ENCODE measurements at regions not wholly inside any gene's neighbourhood (a gene's known extent, or its start where the extent isn't known, plus 50 kb on each side); places are given as distances from the start of the nearest gene placed in this dataset.

DNA sequence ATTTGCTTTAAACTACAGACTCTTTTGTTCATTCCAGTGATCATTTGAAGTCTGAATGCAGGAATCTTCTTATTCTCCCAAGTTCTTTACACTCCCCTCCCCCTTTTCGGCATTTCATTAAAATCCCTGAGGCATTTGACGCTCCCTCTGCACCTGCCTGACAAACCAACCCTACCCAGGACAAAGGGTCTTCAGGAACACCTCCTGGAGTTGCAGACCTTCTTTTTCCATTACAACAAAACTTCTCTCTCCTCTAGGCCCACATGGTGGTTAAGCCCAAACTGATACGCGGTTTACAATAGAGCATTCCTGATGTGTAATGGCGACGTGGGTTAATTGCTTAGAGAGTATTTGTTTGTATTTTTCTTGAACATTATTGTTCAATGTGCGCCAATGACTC, 367.4 kb downstream of the FBXO15 start:
- no peak for DNase-seq

DNA sequence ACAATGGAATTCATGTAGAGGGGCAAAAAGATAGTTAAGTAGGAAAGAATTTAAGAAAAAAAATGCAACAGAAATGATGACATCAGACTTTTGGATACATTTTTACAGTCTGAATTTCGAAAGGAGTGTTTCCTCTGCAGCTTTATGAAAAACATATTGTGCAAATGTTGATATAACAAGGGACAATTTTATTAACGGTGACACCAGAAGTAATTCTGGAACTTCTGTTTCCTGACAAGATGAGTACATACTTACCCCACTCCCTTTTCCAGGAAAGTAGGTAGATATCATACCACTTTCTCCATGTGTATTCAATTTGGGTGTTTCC, 369.6 kb downstream of the FBXO15 start:
- DNase-seq, result no peak

DNA sequence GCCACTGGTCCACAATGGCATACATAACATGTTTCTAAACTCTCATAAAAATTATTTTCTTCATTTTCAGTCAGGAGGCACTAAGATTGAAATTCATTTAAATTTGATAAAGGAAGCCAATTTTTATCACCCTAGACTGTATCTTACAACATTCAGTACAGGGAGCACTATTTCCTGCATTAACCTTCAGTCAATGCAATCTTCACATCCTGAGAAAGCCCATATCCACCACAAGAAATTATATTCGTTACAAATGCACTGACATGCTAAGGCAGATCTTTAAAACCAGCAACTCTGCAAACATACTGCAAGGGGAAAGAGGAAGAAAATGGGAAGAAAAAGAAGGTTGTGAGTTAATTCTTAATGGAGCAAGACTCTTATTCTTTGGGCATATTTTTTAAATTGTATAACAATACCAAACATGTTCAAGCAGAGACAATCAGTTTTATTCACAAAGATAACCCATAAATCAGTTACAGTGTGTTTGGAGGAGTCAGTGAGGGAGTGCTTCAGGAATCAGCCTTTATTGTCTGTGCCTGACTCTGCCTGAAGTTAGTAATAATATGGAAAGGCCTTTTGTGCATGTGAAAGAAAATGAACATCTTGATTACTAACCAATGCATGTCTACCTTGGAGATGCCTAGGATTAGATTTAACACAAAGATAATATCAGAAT, 370.1 kb downstream of the FBXO15 start:
- no peak for DNase-seq

DNA sequence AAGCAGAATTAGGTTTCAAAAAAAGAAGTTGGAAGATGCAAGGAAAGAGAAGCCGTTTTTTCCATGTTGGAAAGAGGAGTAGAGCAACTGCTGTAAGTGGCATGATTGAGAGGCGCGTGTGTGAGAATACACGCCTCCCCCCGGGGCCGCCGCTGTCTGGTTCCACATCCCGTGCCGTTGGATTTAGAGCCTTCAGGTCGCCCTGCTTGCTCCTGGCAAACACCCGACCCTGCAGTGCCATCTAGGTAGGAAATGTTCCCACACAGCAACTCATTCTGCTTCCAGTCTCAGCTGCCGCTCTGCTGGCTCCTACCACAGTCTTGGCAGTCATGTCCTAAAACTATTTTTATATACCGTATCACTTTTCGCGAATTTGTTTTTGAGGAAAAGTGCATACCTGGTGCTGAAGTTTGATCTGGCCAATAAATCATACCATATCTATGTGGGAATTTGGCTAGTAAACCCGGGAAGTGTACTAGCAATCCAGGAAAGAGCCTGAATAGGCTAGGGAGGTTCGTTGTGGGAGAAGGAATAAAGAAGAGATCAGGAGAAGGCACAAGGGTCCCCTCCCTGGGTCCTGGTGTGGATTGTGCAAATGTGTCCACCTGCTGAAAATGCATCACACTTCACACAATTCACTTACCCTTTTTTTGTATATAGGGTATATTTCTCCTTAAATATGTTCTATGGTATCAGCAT, 372.7 kb downstream of the FBXO15 start:
- DNase-seq, result no peak

DNA sequence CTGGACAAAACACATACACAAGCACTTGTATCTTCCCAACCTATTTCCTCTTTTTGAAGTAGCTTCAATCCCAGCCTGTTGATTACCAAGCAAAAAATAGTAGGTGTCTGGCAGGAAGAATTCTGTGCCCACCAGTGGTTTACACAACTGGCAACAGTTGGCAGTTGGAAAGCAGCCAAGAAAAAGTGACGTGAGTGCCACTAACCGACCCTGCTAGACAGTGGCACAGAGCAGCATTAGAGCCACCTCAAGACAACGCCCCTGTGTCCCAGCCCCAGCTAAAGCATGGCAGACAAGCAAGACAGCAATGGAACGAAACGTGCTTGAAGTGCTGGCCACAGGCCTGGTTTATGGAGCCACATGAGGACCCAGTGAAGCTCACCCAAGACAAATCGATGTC, 379.6 kb downstream of the FBXO15 start:
- peak; percentile 68 for DNase-seq

DNA sequence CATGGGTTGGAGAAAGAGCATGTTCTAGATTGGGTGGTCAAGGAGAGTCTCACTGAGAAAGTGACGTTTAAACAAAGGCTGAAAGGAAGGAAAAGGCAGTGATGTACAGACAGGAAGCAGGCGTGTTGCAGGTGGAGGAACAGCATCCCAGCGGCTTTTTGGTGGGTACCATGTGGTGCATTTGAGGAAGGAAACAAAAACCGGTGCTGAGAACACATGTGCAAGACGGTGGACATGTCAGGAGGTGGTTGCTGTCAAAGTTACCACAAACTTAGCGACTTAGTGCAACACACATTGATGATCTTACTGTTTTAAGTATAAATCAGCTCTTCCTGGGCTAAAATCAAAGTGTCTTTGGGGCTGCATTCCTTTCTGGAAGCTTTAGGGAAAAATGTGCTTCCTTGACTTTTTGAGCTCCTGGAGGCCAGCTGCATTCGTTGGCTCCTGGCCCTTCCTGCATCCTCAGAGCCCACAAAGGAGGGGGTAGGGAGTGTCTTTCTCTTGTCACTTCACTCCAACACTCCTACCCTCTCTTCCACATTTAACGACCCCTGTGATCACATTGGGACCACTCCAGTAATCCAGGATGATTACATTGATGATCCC, 380.6 kb downstream of the FBXO15 start:
- DNase-seq, result no peak

DNA sequence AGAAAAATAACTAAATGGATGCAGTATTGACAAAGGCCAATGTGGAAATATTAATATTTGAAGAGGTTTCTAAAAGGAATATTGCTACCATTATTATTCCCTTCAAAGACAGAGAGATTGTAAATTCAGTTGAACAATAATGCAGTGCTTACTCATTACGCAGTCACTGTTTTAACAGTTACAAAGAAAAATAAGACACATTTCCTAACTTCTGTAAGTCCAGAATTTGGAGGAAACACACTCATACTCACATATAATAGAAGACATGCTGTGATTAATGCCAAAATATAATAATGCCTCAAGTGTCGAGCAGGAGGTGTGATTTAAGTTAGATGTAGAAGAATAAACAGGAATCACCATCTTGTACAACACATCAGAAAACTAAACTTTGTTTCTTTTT, 389.2 kb downstream of the FBXO15 start:
- no peak for DNase-seq

DNA sequence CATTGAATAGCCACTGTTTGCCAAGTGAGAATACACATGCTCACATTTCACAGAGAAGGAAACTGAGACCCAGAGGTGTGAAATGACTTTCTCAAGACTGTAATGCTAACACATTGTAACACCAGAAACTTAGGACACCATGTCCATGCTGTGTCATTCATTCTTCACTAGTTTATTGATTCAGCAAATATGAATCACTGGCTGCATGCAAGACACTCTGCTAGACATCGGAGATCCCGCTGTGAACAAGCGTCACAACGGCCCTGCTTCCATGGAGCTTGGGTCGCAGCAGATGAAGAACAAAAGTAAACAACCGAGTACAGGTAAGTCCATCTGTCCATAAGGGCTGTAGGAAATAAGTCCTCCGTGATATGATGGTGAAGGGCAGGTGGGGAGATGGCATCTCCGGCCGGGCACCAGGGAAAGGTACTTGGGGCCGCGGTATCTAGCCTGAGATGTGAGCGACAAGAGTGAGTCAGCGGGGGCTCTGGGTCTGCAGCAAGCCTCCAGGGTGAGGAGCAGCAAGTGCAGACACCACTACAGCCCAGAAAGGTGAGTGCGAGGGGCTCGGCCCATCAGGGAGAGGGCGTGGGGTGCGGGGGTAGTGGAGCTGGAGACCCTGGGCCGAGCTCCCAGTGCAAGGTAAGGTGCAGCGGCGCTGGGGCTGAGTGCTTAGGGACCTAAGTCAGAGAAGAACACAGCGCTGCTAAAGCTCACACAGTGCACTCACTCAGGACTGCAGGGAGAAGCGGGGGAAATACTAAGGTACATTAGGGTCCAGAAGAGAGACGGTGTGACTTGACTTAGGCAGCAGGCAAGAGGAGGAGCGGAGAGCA, 391.2 kb downstream of the FBXO15 start:
- no peak for DNase-seq

DNA sequence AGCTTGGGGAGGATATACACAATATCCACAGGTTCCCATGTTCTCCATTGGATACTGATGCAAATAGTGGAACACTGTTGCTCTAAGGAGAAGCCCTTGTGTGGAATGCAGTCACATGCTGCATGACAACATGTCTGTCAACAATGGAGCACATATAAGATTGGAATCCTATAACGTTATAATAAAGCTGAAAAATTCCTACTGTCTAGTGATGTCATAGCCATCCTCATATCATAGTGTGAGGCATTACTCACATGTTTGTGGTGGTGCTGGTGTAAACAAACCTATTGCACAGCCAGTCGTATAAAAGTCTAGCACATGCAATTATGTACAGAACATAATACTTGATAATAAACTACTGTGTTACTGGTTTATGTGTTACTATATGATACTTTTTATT, 394.7 kb downstream of the FBXO15 start:
- no peak for DNase-seq

DNA sequence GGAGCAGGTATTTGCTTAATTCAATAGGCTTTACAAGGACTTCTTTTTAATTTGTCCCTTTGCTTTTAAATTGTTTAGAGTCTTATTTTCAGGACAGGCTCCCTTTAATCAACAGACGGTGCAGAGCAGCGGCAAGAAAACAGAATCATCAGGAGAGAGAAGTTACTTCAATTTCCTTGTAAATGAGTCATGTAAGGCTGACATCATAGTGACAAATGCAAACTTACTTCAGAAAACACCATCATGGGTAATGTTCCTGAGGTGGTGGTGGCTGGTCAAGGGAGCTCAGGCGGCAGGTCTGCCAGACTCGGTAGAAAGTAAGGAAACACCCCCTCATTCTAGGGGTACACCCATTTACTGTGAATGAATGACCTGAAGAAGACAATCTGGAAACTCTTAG, 395.1 kb downstream of the FBXO15 start:
- no peak for DNase-seq

DNA sequence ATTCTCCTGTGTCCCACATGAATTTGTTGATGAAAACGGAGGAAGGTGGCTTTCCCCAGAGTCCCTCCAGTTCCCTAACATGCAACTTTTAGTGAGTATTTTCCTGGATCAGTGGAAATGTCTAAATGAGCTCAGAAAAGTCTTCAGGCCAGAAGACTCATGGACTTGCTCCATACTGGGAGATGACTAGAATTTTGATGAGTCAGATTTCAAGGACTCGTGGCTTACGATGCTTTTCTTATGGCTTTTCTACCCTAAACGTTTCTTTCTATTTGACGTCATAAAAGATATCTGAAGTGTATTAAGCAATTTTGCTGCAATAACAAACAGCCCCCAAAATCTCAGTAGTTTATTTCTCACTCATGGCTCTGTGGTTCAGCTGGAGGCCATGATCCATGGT, 397.6 kb downstream of the FBXO15 start:
- no peak for DNase-seq

DNA sequence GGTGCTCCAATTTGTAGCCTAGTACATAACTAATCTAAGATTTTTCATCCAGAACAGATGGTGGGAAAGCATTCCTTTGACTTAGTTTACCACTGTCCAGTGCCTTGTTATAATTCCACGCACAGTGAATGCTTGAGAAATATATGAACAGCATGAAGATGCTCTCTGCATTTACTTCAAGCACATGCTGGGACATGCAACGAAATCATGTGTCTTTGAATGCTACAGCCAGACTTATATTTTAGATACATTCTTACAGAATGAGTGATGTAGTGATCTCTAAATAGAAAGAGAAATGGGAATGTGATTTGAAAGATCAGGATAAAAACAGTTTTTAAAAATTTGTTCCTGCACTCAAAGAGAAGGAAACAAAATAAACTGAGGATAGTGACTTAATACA, 398.3 kb downstream of the FBXO15 start:
- DNase-seq, result no peak

DNA sequence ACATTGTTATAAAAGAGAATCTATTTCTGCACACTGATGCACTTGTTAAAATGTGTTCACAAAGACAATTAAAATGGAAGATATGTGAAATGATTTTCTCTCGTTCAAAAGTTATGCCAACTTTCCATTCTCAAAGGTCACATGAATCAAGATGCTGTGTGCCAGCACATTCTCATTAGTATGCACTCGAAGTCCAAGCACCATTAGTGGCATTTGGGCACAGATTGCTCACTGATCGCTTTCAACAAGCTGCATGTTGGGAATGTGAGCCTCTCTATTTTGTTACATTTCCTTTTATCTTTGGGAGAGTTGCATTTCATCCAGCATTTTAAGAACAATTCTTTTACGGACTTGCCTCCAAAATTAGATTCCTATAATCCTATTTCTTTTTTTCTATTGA, 398.9 kb downstream of the FBXO15 start:
- no peak for DNase-seq

DNA sequence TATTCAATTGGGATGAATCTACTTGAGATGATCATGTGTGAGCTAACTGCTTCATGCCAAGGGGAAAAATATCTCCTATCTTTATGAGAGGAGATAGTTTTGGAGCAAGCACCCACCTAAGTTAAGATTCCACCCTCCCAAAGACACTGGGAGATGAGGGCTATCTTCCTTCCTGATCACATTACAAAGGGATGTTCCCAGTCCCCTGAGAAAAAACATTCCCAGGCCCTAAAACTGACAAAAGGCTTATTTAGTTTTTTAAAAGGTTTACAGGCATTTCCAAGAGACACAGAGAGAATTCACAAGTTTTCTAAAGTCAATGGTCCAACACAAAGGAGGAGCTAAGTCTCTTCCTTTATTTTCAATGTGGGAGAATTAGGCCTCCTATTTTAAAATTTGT, 401.5 kb downstream of the FBXO15 start:
- no peak for DNase-seq

DNA sequence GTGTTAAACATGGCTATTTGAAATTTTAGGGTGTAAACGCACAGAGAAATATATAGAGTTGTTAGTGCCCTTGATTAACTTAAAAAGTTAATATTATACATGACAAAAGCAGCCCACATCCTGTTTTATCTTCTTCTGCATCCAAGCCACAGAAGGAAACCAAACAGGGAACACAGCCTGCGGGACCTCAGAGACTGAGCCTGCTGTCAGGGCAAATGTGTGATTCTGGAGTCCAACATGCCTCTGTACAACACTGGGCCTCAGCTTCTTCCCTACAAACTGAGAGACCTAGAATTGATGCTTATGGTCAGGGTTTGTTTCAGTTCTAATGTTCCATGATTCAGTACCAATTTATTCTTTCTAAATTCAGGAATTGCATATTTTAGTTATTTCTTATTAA, 404.7 kb downstream of the FBXO15 start:
- no peak for DNase-seq

DNA sequence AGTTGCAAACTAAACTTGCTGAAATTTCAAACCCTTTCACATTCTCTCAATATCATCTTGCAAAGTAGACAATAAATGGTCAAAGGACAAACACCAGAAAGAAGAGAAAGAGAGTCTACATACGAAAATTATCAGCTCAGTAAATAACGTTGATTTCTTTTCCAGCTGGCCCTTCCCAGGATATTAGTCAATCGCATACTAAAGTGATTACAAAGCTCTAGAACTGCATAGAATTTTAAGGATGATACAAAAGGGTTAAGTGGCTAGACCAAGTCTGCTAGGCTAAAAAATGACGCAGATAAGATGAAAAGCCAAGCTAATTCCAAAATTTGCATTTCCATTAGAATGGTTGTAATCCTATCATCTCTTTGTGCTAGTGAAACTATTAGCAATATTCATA, 405.7 kb downstream of the FBXO15 start:
- no peak for DNase-seq

DNA sequence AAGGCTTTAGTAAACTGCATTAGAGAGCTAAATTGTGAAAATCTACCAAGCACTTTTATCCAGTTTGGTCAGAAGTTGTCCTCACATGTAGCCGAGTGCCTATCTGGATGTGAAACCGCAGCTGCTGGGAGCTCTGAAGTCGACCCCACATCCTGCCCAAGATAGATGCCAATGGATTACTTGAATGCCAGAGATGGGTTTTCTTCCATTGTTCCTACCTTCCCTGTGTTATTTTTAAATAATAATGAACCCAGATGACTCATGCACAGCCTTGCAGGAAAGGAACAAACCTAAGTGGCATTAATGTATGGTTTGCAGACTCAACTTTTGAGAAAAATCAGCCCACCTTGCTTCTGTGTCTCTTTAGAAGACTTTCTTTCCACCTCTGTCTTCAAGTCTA, 408.5 kb downstream of the FBXO15 start:
- DNase-seq, result no peak

DNA sequence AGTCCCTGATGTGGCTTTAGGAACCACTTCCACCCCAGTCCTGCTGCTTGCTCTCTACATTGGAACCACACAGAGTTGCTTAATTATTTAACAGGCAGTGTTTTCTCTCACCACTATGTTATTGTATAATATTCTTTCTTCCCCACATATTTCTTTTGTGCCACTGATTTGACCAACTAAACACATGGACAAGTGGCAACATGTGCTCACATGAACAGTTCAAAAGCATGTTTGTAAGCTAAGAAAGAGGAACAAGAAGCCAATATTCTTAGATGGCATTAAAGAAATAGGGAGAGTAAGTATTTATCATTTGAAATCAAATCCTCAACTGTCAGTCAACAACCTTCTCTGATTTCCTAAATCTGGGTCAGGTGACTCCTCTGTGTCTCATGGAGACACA, 409.6 kb downstream of the FBXO15 start:
- DNase-seq, result no peak

DNA sequence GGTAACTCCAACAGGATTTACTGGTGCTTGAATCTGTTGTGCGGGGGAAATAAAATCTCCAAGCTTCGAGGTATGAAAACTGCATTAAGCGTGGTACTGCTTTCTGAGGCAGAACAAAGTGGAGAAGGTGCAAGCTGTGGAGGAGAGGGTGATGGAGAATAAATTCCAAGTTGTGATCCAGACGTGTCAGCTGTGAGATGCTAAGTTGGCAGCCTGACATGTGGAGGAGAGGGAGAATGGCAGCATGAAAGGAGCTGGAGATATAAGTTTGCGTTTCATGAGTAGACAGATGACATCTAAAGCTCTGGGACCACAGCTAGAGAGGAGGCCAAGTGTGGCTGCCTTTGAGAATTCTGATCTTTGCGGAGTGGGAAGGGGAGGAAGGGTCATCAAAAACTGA, 411.8 kb downstream of the FBXO15 start:
- DNase-seq, result no peak

DNA sequence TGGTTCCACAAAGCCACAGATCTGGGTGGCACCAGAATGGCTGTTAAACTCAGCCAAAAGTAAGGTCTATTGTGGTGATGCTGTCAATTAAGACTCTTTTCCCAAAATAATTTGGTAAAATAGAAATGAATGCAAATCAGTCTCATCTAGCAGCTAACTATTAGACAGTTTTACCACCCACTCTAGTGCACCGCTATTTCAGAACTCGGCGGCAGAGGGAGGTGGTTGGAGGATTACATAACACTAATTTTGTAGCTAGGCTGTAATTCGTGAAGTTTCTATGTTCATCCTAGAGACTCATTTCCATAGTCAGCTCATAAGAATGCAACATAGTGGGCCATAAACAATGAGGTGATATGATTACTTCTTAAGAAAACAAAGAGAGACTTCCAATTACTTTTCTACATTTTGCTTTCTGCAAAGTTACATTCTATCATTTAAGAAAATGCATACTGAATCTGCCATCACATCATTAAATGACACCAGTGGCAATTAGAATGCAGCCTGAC, 413.8 kb downstream of the FBXO15 start:
- no peak for DNase-seq

DNA sequence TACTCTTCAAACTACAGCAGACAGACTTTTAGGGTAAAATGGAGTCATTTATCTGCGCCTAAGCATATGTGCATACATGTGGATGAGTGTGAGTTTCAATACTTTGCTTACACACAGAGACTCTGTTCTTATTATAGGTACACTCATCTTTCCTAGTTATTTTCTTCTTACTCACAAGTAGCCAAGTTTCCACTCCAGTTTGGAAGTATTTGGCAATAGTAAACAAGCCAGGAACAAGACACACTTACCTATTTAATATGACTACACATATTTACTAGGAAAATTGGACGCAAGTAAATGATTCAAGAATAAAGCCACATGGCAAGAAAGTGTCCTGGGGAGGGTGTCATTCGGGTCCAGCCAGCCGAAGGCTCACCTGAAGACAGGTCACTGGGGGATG, 414.3 kb downstream of the FBXO15 start:
- DNase-seq, result no peak

DNA sequence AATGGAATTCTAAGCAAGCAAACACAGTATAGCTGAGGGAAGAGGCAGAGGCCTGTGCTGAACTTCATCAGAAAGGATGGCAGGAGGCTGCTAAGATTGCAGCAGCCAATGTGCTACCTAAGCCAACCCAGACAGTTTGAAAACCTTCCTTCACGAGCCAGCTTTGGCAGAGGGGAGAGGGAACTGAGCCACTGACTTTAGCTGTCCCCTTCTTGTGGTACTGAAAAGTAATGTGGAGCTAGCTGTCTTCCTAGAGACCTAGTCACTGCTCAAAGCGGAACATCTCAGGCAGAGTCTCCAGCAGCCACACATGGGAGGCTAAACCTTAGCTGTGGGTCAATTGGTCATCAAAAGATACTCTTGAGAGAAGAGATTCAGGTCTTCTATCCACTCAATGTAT, 419.0 kb downstream of the FBXO15 start:
- DNase-seq, result no peak

DNA sequence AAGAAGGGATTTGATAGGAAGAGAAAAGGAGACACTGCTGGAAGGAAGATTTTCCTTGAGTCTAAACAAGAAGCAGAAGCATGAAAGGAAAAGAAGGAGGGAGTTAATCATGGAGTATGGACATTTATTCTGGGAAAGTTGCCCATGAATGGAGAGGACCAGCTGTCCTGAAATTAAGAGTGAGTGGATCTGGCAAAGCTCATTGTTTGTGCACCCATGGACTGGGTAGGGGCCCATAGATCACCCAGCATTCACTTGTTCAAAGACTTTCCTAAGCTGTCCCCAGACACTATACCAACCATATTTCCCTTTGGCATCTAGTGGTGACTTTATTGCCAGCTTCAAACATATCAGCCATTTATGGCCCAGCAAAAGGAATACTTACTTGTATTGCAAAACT, 422.7 kb downstream of the FBXO15 start:
- DNase-seq, result peak; percentile 23

DNA sequence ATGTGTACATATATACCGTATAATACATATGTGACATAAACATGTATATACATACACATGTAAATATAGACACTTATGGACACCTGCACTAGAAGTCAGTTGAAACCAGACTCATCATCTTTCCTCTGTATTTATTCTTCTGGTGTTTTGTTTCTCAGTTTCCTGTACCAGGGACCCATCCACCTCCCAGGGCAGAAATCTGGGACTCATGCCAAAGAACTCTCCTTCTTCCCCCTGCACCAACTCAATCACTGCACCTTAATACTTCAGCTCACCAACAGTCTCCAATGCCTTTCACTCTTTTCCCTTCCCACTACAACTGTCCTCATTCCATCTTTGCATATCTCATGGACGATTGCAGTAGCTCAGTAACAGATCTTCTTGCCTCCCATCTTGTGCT, 428.0 kb downstream of the FBXO15 start:
- DNase-seq, result peak; percentile 70

All from COR-L47 (cell line).